Kidney tubule cell (primary cell): ENCODE measurements at regions not wholly inside any gene's neighbourhood (a gene's known extent, or its start where the extent isn't known, plus 50 kb on each side); places are given as distances from the start of the nearest gene placed in this dataset.

ENCODE experiments used
- DNase-seq: peaks from one replicate; pipeline ENCODE4 v3.0.0-alpha.2; 2018; ENCODE audit warnings: low spot score

DNA sequence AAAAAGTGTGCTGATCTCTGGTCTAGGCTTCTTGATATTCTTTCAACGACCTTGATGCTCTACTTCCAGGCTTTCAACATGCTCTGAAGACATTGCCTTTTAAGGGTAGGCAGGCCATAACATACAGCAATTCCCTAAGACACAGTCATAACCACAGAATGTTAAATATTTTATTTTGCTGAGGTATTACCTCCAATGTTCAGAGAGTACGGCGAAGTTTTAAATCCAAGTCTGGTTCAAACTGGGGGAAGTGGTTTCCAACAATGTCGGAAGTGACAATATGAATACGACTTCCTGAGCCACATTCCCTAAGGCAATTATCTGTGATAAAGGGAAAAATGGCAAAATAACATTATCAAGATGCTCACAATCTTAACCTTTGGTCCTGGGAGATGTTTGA is 1077.9 kb upstream of the PIK3C3 start:
- peak; percentile 47 for DNase-seq

GRCh38 chr18:40875101-40875615 is 1079.9 kb upstream of the PIK3C3 start:
- no peak for DNase-seq

GRCh38 chr18:40874233-40874632 is 1080.8 kb upstream of the PIK3C3 start:
- DNase-seq = peak; percentile 12

GRCh38 chr18:40868110-40868858 is 1086.8 kb upstream of the PIK3C3 start:
- peak; percentile 80 for DNase-seq

GRCh38 chr18:40867459-40867858 is 1087.6 kb upstream of the PIK3C3 start:
- peak; percentile 20 for DNase-seq

- DNase-seq = no peak
Measured at GRCh38 chr18:40866968-40867367, 1088.1 kb upstream of the PIK3C3 start.

GRCh38 chr18:40866013-40866645 is 1088.9 kb upstream of the PIK3C3 start:
- DNase-seq = peak; percentile 23

DNA sequence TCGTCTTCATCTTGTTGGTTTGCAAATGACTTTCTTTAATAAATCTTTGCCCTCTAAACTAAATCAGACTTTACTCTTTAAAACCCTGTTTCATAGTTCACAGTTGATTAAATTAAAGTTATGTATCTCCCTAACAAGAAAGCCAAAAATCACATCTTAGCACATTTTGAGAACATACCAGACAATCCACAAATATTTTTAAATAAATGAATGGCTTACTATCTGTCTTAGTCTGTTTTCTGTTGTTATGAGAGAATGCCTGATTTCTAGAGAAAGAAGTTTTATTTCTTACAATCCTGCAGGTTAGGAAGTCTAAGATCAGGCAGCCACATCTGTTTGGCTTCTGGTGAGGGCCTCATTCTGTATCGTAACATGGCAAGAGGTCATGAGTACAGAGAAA is 1090.2 kb upstream of the PIK3C3 start:
- no peak for DNase-seq

DNA sequence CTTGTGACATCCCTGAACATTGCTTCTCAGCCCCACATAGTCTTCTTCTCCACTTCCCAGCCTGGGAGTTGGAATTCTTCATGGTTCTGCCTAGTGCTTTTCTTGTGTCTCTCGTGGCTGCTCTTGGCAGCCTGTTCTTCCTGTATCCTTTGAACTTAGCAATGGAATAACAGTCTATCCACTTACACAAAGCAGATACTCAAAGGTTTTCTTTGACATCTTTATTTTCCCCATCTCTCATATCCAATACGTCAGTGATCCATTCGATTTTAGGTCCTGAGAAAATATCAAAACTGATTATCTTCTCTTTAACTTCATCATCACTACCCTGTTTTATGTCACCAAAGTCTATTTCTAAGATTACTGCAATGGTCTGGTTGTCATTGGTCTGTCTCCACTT is 1091.2 kb upstream of the PIK3C3 start:
- no peak for DNase-seq

DNA sequence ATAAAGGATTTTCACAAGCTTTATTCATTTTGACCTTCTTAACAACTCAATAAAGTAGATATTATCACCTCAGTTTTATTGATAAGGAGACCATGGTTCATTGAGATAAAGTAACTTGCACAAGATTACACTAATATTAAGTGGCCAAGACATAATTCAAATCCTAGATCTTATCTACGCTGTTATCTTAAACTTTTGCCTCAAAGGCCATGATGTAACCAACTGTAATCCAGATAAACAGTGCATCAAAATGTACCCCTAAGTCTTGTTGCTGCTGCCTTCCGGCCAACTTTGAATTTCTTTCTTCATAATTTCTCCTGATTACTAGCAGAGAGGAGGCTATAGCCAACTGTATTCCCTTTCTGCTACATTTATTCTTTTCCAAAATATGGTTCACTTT is 1094.8 kb upstream of the PIK3C3 start:
- DNase-seq = no peak

DNA sequence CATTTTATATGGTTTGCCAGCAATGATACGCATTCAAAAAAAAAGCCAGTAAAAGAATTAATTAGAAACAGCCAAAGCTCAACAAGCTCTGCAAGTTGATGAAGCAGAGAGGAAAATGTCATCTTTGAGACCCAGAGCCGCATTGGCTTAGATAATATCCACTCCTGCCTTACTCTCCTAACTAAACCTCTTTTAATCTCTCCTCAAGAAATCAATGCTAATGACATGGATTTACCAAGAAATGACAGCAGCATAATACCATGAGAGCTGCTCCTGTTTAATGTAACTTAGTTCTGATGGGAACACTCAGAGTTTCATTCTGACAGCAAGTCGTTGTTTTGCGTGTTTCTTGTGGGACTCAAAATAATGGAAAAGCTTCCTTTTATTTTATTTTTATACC is 1099.4 kb upstream of the PIK3C3 start:
- no peak for DNase-seq

DNA sequence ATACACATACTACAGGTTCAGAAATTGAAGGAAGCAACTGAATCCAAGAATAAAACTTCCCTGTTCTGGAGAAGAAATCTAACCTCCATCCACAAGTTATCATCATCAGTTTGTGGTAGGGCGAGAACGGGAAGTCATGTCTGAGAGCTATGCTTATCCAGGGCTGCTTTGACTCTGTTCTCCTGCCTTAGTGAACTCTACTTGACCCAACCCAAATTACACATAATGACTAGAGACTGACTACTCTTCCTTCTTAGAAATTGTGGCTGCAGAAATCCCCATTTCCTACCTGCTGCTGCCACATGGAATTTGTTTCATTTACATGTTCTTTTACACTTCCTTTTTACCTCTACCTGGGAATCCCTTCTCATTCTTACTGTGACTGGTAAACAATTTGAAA is 1102.6 kb upstream of the PIK3C3 start:
- DNase-seq = peak; percentile 45

DNA sequence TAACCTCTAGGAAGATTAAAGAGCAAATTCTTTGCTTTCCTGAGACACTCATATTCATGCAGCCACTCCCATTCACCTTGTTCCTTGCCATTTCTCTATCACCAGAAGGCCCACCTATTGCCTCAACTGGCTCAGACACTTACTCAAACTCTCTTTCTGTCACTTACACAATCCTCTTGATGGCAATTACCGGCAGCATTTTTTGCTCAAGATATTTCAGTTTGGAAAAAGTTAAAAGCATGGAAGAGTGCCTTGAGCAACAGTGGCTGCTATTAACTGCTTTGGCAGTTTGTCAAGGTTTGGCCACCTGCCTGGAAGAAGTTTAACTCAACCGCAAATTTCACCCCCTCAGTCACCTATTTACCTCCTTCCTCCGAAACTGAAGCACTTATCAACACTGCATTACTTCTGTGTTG is 1104.0 kb upstream of the PIK3C3 start:
- DNase-seq = peak; percentile 70

DNA sequence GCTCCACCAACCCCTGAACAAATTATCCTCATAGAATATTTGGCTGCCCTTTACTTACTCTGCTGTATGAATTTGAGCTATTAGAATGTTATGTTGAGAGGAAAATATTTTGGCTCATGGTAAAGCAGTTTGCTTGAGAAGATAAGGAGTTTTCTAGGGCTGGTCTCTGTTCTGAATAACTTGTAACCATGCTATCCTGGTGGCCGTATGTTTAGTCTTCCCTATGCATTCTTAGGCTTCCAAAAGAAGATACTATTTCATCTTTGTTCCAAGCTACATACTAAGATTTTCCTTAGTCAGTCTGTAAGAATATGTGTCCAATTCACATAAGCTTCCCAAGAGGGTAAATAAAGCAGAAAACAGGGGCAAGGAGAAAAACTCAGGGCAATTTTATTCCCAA is 1105.1 kb upstream of the PIK3C3 start:
- no peak for DNase-seq

DNA sequence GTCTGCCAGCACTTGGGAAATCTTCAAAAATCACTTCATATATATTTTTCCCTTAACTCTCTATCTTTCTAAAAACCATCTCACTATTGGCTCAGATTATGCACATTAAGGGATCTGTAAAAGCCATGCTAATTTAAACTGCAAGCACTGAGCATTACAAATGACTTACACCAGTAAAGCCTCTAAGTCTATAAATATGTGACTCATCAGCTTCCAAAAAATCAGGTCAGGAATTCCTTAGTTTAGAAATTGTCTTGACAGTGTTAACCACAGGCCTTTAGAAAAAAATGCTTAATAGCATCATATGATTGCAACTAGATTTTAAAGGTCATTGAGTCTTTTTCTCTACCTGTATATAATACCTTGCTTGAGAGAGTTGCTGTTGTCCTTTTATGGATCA is 1113.6 kb upstream of the PIK3C3 start:
- peak; percentile 25 for DNase-seq

DNA sequence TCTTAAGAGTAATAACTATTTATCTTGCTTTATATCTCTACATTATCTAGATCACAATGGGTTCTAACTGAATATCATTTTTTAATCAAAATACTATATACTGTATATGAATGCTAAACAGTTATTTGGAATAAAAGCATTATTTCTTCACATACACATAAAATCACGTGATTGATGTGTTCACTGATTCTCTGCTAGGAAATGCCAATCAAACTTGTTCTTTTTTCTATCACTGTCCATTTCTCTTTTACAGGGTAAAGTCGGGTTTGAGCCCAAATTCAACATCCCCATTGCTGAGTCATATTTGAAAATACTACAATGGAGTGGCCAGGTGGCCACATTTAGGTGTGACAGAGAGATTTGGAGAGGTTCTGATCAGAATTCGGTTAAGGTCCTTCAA is 1114.0 kb upstream of the PIK3C3 start:
- DNase-seq = no peak

GRCh38 chr18:40832362-40832761 is 1122.7 kb upstream of the PIK3C3 start:
- DNase-seq = no peak

GRCh38 chr18:40824291-40824690 is 1130.7 kb upstream of the PIK3C3 start:
- DNase-seq = no peak

DNA sequence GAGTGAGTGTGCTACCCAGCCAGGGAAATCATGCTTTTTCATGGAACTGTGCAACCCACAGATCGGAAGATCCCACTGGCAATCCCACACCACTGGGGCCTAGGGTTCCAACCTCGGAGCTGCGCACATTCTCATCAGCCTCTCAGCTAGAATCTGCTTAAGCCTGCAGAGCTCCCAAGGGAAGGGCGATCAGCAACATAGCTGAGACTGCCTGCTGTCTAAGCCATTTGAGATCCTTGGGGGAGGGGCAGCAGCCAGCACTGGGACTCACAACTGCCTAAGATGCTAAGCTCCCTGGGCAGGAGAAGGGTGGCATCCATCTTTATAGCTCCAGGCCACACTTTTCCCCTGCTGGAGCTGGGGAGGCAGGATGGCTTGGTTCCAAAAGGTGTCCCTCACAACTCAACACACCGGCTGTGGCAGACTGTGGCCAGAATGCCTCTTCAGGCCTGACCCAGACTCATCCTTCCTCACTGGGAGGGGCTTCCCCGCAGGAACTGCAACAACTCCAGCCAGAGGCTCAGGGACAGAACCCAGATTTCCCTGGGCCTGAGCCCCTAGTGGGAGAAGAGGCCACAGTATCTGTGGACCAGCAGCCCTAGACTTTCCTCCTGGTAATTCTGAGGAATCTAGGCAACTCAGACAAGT is 1133.3 kb upstream of the PIK3C3 start:
- DNase-seq = no peak

DNA sequence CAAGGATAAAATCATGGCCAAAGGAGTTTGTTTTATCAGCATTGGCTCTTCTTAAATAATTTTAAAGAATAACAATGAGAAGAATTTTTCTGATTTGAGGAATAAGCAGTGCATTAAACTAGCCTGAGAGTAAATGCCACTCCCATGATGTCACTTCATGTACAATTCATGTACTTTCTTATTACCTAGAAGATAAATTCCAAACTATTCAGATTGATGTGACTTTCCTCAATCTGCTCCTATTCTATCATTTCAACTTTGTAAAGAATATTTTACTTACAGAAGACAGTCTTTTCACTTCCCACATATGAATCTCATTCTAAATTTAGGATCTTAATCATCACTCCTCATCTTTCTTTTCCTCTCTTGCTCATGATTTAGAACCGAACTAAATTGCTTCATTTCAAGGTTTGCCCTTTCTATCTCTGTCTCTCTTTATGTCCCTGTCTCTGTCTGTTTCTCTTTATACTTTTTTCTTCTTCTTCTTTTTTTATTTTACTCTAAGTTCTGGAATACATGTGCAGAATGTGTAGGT is 1142.0 kb upstream of the PIK3C3 start:
- no peak for DNase-seq

DNA sequence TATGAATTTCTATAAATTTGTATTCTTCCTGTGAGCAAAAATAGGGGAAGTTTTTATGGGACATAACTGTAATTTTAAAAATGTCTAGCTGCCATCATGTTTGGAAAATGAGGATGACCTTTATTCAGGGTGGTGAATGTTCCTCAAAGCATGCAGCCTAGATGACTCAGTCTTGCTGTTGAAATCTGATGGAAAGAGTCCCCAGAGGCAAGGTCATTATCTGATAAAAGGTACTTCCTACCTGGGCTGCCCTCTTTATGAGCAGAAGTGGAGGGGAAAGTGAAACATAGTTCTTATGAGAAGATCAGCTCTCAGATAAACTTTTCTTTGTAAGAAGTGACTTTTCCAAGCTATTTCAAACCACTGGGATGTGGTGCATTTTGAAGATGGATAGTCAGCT is 1144.7 kb upstream of the PIK3C3 start:
- peak; percentile 59 for DNase-seq

GRCh38 chr18:40789286-40789685 is 1165.7 kb upstream of the PIK3C3 start:
- DNase-seq = no peak
